HUES64 (cell line): ENCODE measurements at regions not wholly inside any gene's neighbourhood (a gene's known extent, or its start where the extent isn't known, plus 50 kb on each side); places are given as distances from the start of the nearest gene placed in this dataset.
A peak's percentile ranks its signal among the peaks of the same experiment; 100 is the strongest.

Source experiments
- H3K27ac ChIP-seq: 2 replicates; pipeline ENCODE4 v1.7.0; 2013; ENCODE audit warnings: low read depth, low read length, inconsistent platforms
- H3K27me3 ChIP-seq: 2 replicates; pipeline ENCODE4 v1.6.1; 2013; ENCODE audit warnings: mild to moderate bottlenecking, low read length; ENCODE audit not compliant: insufficient read depth
- H3K36me3 ChIP-seq: 2 replicates; pipeline ENCODE4 v1.6.1; 2013; ENCODE audit warnings: mild to moderate bottlenecking, low read length; ENCODE audit not compliant: insufficient read depth
- H3K4me1 ChIP-seq: 2 replicates; pipeline ENCODE4 v1.6.1; 2013; ENCODE audit warnings: mild to moderate bottlenecking, low read length, moderate library complexity; ENCODE audit not compliant: insufficient read depth
- H3K4me3 ChIP-seq: 2 replicates; pipeline ENCODE4 v1.5.1; 2013; ENCODE audit warnings: mild to moderate bottlenecking, low read length, moderate library complexity
- H3K9ac ChIP-seq: 2 replicates; pipeline ENCODE4 v1.6.1; 2013; ENCODE audit warnings: mild to moderate bottlenecking, low read depth, low read length
- H3K9me3 ChIP-seq: 2 replicates; pipeline ENCODE4 v1.6.1; 2013; ENCODE audit warnings: low read depth, low read length; ENCODE audit not compliant: insufficient read depth
- WGBS: fragments of 150-250, 120-280 bp; methylation state at CpG from one replicate; pipeline ENCODE4 v1.1.7; 2013; ENCODE audit warnings: missing lambda C conversion rate; 5-methylcytosine and 5-hydroxymethylcytosine counted together

DNA sequence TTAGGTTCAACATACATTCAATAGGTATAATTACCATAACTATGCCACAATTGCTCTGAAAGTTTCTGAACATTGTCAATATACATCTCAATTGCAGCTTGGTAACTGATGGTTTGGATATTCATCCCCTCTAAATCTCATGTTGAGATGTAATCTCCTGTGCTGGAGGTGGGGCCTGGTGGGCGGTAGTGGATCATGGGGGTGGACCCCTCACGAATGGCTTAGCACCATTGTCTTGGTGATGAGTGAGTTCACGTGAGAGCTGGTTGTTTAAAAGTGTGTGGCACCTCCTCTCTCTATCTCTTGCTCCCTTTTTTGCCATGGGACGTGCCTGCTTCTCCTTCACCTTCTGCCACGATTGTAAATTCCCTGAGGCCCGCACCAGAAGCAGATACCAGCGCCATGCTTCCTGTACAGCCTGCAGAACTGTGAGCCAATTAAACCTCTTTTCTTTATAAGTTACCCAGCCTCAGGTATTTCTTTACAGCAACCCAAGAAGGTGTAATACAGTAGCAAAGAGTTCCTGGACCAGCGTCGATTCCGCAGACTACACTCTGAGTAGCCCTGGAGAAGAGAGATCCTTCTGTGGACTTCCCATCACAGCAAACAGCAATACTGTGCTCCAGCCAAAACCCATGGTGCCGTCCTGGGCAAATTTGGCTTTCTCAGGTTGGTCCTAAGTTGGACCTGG lies 83.8 kb upstream of the GRB10 start:
- no peaks in the 10 kb centered on the region for H3K36me3 ChIP-seq
- H3K27ac ChIP-seq: peak overlapping the region; percentile 61; the same call in 1 of the 2 replicates
- no peak overlapping the region for H3K9ac ChIP-seq
- H3K9me3 ChIP-seq: no peaks in the 10 kb centered on the region
- 78% methylated on average over 10 of the region's 11 CpGs for WGBS
- H3K4me1 ChIP-seq: peaks cover 39% of the 10 kb centered on the region
- peak overlapping the region; percentile 9; the same call in 1 of the 2 replicates for H3K4me3 ChIP-seq
- no peaks in the 10 kb centered on the region for H3K27me3 ChIP-seq

DNA sequence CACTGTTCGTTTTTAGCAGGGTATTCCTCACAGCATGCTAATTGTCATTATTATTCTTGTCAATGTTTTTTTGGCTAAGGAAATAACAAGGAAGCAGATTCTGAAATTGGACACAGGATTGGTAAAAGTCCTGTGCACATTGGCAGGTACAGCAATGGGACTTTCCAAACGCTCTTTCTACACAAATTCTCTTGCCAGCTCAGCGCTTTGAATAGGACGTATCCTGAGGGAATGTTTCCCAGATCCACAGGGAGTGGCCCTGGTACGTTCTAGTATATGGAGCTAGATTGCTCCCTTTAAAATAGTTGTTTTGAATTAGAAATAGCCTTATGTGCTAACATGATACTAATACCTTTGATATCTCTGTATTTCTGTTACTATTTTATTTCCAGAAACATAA lies 82.8 kb upstream of the GRB10 start:
- Histone ChIP-seq H3K36me3 (no peaks in the 10 kb centered on the region), H3K27ac (no peak overlapping the region), H3K27me3 (no peaks in the 10 kb centered on the region), H3K9me3 (no peaks in the 10 kb centered on the region), H3K4me3 (no peak overlapping the region), H3K9ac (no peak overlapping the region), H3K4me1 (peaks cover 39% of the 10 kb centered on the region)
- 84% methylated on average over 5 of the region's 5 CpGs for WGBS

DNA sequence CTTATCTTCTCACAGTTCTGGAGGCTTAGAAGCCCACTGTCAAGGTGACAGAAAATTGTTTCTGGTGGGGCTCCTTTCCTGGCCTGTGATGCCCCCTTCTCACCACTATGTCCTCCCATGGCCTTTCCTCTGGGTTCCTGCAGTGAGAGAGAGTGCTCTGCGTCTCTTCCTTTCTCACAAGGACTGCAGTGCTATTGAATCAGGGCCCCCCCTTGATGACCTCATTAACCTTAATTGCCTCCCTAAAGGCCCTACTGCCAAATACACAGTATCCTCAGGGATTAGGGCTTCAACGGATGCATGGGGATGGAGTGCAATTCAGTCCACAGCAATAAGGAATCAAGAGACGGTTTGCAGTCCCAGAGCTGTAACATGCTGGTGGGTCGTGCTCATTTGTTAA lies 82.0 kb upstream of the GRB10 start:
- H3K9ac ChIP-seq: no peak overlapping the region
- H3K27ac ChIP-seq: no peak overlapping the region
- H3K4me3 ChIP-seq: no peak overlapping the region
- no peaks in the 10 kb centered on the region for H3K9me3 ChIP-seq
- 63% methylated on average over 4 of the region's 4 CpGs for whole genome bisulfite sequencing
- H3K27me3 ChIP-seq: no peaks in the 10 kb centered on the region
- peaks cover 39% of the 10 kb centered on the region for H3K4me1 ChIP-seq
- H3K36me3 ChIP-seq: no peaks in the 10 kb centered on the region

DNA sequence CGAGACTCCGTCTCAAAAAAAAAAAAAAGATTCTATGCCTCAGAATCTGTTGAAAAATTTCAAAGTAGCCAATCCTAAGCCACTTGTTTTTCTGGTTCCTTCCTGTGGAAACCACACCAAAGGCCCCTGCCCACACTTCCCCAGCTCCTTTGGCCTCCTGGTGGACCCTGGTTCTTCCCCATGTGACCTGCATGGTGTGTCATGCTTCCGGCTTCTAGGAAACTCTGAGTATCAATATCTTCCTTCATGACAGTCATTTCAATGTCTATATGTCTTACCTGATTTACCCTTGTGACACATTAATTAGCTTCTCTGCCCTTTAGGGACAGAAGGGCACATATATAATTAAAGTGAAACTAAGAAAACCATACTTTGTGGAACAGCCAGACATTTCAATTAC lies 80.4 kb upstream of the GRB10 start:
- H3K9me3 ChIP-seq: no peaks in the 10 kb centered on the region
- WGBS: 80% methylated on average over 3 of the region's 3 CpGs
- no peak overlapping the region for H3K27ac ChIP-seq
- H3K27me3 ChIP-seq: no peaks in the 10 kb centered on the region
- H3K4me1 ChIP-seq: peaks cover 32% of the 10 kb centered on the region
- H3K36me3 ChIP-seq: no peaks in the 10 kb centered on the region
- H3K9ac ChIP-seq: no peak overlapping the region
- no peak overlapping the region for H3K4me3 ChIP-seq

DNA sequence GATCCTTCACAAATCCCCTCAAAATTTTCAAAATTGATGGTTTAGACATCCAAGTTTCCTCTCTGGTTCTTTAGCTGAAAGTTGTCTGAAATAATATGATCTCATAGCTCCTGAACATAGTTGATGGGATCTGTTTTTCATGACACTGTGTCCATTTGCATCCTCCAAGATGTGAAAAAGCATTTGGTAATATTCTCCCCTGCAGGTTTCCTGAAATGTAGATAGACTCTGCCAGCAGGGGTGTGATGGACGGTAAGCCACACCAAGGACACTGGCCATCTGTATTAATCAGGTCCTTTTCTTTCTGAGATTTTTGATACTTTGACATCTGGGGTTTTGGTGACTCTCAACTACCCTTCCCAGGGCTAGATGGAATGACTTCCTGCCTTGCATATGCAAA lies 79.6 kb upstream of the GRB10 start:
- Histone ChIP-seq H3K4me3 (no peak overlapping the region), H3K9me3 (no peaks in the 10 kb centered on the region), H3K27me3 (no peaks in the 10 kb centered on the region), H3K27ac (no peak overlapping the region), H3K4me1 (peaks cover 30% of the 10 kb centered on the region), H3K9ac (no peak overlapping the region), H3K36me3 (no peaks in the 10 kb centered on the region)
- 75% methylated on average over 1 of the region's 1 CpG for WGBS

DNA sequence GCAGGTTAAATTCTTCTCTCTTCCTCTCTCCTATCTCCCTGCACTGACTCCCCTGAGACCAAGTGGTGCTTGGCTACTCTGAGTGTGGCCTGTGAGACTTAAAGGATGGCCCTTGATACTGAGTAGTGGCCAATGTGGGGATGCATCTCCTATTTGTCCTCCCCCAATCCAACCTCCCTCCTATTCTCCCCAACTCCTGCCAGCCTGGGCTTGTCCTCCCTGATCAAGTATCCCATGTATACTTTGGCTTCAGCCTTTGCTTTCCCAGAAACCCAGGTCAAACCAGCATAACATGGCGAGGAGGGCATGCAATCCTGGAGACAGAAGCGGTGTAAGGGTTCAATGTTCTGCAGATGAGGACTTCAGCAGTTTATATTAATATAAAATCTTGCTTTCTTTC lies 77.9 kb upstream of the GRB10 start:
- Histone ChIP-seq H3K9ac (no peak overlapping the region), H3K27me3 (no peaks in the 10 kb centered on the region), H3K36me3 (no peaks in the 10 kb centered on the region), H3K27ac (no peak overlapping the region), H3K4me1 (peaks cover 13% of the 10 kb centered on the region), H3K4me3 (no peak overlapping the region), H3K9me3 (no peaks in the 10 kb centered on the region)
- WGBS: 67% methylated on average over 1 of the region's 2 CpGs

DNA sequence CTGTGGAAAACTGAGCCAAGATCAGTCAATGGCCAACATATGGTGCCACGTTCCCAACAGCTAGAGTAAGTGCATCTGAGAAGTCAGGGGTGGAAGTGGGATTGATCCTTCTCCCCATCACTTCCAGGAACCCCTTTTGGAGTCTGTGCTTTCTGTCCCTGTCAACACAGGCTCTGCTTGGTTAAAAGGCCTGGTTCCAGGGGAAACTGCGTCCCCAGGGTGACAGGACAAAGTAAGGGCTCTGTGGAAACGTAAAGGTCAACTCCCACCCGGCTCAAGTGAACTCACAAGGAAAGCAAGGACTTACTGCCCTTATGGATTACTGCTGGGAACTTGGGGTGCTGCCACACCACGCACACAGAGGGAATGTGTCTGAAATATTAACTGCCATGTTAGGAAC lies 77.5 kb upstream of the GRB10 start:
- peaks cover 8% of the 10 kb centered on the region for H3K4me1 ChIP-seq
- no peaks in the 10 kb centered on the region for H3K27me3 ChIP-seq
- H3K4me3 ChIP-seq: no peak overlapping the region
- H3K36me3 ChIP-seq: no peaks in the 10 kb centered on the region
- H3K9me3 ChIP-seq: no peaks in the 10 kb centered on the region
- no peak overlapping the region for H3K27ac ChIP-seq
- 90% methylated on average over 5 of the region's 5 CpGs for WGBS
- H3K9ac ChIP-seq: no peak overlapping the region

DNA sequence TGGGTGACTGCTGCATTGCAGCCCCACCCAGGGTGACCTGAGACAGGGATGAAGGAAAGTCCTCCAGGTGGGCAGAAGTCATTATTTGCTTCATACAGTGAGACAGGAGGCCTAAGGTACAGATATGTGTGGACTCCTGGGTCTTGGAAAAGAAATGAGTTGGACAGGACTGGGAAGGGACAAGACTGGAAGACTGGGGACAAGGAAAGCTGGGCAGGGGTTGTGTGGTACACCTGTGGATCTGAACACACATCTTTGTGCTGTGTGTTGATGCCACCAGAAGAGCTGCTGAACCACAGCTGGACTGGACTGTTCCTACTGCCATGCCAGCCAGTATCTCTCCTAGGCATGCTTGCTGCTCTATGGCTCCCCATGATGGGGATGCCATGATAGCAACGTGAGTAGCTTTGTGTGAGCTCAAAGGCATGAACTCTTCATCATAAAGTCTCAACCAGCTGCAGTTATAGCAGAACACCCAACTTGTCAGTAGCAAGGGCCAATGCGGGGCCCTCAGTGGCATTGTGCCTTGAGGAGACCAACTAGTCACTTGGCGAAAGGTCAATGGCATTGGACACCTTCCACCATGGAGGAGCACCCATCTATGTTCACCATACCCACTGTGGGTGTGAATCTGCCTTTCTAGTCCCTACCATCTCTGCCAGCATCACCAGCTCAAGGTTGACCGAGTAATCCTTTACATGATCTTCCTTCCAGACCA lies 76.0 kb upstream of the GRB10 start:
- H3K9ac ChIP-seq: no peak overlapping the region
- H3K9me3 ChIP-seq: no peaks in the 10 kb centered on the region
- H3K4me1 ChIP-seq: no peaks in the 10 kb centered on the region
- H3K4me3 ChIP-seq: no peak overlapping the region
- H3K27ac ChIP-seq: no peak overlapping the region
- 95% methylated on average over 4 of the region's 4 CpGs for WGBS
- no peaks in the 10 kb centered on the region for H3K27me3 ChIP-seq
- H3K36me3 ChIP-seq: no peaks in the 10 kb centered on the region

DNA sequence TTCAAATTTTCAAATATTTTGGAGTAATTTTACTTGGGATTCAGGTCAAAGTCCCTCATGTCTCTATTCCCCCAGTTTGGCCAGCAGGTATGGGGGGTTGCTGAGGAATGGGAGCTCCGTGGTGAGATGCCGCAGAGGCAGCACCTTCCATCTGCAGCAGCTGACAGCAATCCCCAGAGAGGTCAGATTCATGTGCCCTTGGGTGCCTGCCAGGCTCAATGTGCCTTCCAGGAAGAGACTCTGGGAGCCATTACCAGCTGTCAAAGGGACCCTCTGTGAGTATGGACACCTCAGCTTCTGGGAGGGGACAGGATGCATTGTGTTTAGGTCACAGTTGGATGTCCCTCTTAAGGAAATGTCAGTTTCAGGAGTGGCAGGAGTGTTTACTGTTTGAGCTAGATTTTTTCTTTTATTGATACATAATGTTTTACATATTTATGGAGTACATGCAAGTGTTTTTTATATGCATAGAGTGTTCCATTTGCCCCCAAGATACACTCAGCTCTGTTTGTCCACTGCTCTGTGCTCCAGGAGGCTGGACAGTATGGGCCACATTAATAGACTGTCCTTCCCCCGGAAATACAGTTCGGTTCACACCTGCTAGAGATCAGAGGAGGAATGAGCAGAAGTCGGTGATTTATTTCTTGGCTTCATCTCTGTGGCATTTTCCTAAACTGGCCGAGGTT lies 75.3 kb upstream of the GRB10 start:
- Histone ChIP-seq H3K36me3 (no peaks in the 10 kb centered on the region), H3K4me1 (no peaks in the 10 kb centered on the region), H3K27ac (no peak overlapping the region), H3K27me3 (no peaks in the 10 kb centered on the region), H3K9ac (no peak overlapping the region), H3K4me3 (no peak overlapping the region), H3K9me3 (no peaks in the 10 kb centered on the region)
- 91% methylated on average over 6 of the region's 6 CpGs for WGBS

DNA sequence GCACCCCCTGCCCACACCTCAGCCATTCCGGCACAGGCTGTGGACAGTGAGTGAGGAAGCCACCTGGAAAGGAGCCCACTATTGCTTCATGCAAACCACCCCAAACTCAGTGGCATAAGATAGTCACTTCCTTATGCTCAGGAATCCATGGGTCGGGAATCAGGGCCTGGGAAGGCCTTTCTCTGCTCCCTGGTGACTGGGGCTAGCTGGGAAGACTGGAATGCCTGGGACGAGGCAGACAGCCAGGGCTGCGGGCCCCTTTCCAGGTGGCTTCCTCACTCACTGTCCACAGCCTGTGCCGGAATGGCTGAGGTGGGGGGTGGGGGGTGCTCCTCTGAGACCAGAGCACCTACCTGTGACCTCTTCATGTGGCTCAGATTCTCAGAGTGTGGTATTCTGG lies 74.1 kb upstream of the GRB10 start:
- H3K27me3 ChIP-seq: no peaks in the 10 kb centered on the region
- no peaks in the 10 kb centered on the region for H3K36me3 ChIP-seq
- H3K9ac ChIP-seq: no peak overlapping the region
- no peak overlapping the region for H3K4me3 ChIP-seq
- WGBS: 92% methylated on average over 5 of the region's 5 CpGs
- H3K27ac ChIP-seq: no peak overlapping the region
- no peaks in the 10 kb centered on the region for H3K4me1 ChIP-seq
- no peaks in the 10 kb centered on the region for H3K9me3 ChIP-seq

DNA sequence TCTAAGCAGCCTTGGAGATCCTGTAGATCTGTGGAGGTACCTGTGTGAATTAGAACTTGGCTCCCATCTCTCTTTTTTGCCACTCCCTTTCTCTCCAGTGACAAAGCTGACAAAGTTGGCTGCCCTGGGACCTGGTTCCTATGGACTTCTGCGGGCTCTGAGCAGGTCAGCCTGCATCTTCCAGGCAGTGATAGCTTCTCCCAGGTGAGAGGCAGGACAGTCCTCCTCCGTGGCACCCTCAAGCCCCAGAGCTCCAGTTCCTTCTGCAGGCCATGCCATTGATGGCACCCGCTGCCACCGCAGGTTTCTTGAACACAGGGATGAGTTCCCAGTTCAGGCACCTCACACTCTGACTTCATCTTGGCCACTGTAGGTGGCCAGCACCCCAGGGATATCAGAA lies 73.5 kb upstream of the GRB10 start:
- Histone ChIP-seq H3K4me3 (no peak overlapping the region), H3K4me1 (no peaks in the 10 kb centered on the region), H3K36me3 (no peaks in the 10 kb centered on the region), H3K9ac (no peak overlapping the region), H3K27me3 (no peaks in the 10 kb centered on the region), H3K9me3 (no peaks in the 10 kb centered on the region), H3K27ac (no peak overlapping the region)
- WGBS: 94% methylated on average over 4 of the region's 4 CpGs
